Mononuclear cell (primary cell): ENCODE measurements at regions not wholly inside any gene's neighbourhood (a gene's known extent, or its start where the extent isn't known, plus 50 kb on each side); places are given as distances from the start of the nearest gene placed in this dataset.
"Not testable (repeated sequence)": the region's sequence is repeated elsewhere in the genome, so short reads cannot be mapped to it uniquely, and the experiment has no call there.

ENCODE experiments used
- H3K27me3 ChIP-seq: 2 replicates; pipeline ENCODE4 v1.6.0; 2011; ENCODE audit warnings: low read length, control low read depth; ENCODE audit not compliant: insufficient read depth
- H3K4me1 ChIP-seq: 2 replicates; pipeline ENCODE4 v1.5.1; 2011; ENCODE audit warnings: mild to moderate bottlenecking, low read length, control low read depth; ENCODE audit not compliant: insufficient read depth
- H3K4me3 ChIP-seq: 2 replicates; pipeline ENCODE4 v1.5.1; 2011; ENCODE audit warnings: mild to moderate bottlenecking, low read length, moderate library complexity
- H3K9me3 ChIP-seq: 2 replicates; pipeline ENCODE4 v1.5.1; 2011; ENCODE audit warnings: low read depth, mild to moderate bottlenecking, control low read depth, low read length

GRCh38 chr6:145564553-145564952, 170.8 kb downstream of the EPM2A start:
- H3K27me3 ChIP-seq, result no peaks in the 10 kb centered on the region
- no peaks in the 10 kb centered on the region for H3K9me3 ChIP-seq
- no peak overlapping the region for H3K4me3 ChIP-seq
- no peaks in the 10 kb centered on the region for H3K4me1 ChIP-seq

GRCh38 chr6:145567684-145568252, 167.6 kb downstream of the EPM2A start:
- Histone ChIP-seq H3K4me1 (no peaks in the 10 kb centered on the region), H3K9me3 (no peaks in the 10 kb centered on the region), H3K27me3 (no peaks in the 10 kb centered on the region), H3K4me3 (no peak overlapping the region)

- no peaks in the 10 kb centered on the region for H3K9me3 ChIP-seq
- no peak overlapping the region for H3K4me3 ChIP-seq
- no peaks in the 10 kb centered on the region for H3K27me3 ChIP-seq
These were observed 166.2 kb downstream of the EPM2A start for GRCh38 chr6:145569140-145569539.

GRCh38 chr6:145570336-145570735, 165.0 kb downstream of the EPM2A start:
- not testable (repeated sequence) for H3K9me3 ChIP-seq, H3K4me3 ChIP-seq, H3K4me1 ChIP-seq, H3K27me3 ChIP-seq

More at GRCh38 chr6:145569140-145569539, 166.2 kb downstream of the EPM2A start:
- no peaks in the 10 kb centered on the region for H3K4me1 ChIP-seq

- not testable (repeated sequence) for H3K4me1 ChIP-seq, H3K4me3 ChIP-seq, H3K27me3 ChIP-seq
- H3K9me3 ChIP-seq, result peaks cover 16% of the 10 kb centered on the region
These were observed 161.1 kb downstream of the EPM2A start for GRCh38 chr6:145574269-145574668.
